ENCODE measurements at regions not wholly inside any gene's neighbourhood (a gene's known extent, or its start where the extent isn't known, plus 50 kb on each side); places are given as distances from the start of the nearest gene placed in this dataset.

- no peak for DNase-seq (ENCODE audit: low read depth, low spot score)
- POLR2A ChIA-PET = interaction anchor here (0.7 to 2.8 kb wide), 8 partner anchors 23 to 165 kb away, joined by 3 to 39 read pairs (median 4); partner anchors contain the start of gene DAB2
- CTCF ChIA-PET = interaction anchor here (0.6 to 5.3 kb wide), 49 partner anchors 8 to 382 kb away, joined by 3 to 111 read pairs (median 7); partner anchors contain the start of gene DAB2
- peak; percentile 44 for TF ChIP-seq CTCF (IDR thresholded peaks at IDR 0.05; ENCODE audit: insufficient read depth, low read length, missing control alignments)
- no peak overlapping the region for H3K4me3 ChIP-seq (ENCODE audit: low read depth, low read length)
Measured at GRCh38 chr5:39547553-39548154, 122.9 kb upstream of the DAB2 start.

GRCh38 chr5:39544941-39545340 lies 120.2 kb upstream of the DAB2 start:
- CTCF ChIA-PET = interaction anchor here (0.6 to 5.2 kb wide), 13 partner anchors 26 to 328 kb away, joined by 3 to 54 read pairs (median 4); partner anchors contain the start of gene DAB2
- POLR2A ChIA-PET = interaction anchor here (1.0 to 1.4 kb wide), 2 partner anchors 120 to 125 kb away, joined by 5 to 8 read pairs; partner anchors contain the start of gene DAB2
- TF ChIP-seq CTCF (IDR thresholded peaks at IDR 0.05; ENCODE audit: insufficient read depth, low read length, missing control alignments) = no peak

GRCh38 chr5:39543335-39543734 lies 118.6 kb upstream of the DAB2 start:
- DNase-seq (ENCODE audit: low read depth, low spot score) = no peak
- ChIA-PET CTCF (interaction anchor here (0.9 to 5.2 kb wide), 12 partner anchors 9 to 167 kb away, joined by 3 to 54 read pairs (median 4); partner anchors contain the start of gene DAB2), POLR2A (interaction anchor here (0.9 to 2.5 kb wide), 5 partner anchors 16 to 144 kb away, joined by 3 to 37 read pairs (median 6); partner anchors contain the start of gene DAB2)
- TF ChIP-seq CTCF (IDR thresholded peaks at IDR 0.05; ENCODE audit: insufficient read depth, low read length, missing control alignments) = no peak
- no peak overlapping the region for H3K4me3 ChIP-seq (ENCODE audit: low read depth, low read length)

More at GRCh38 chr5:39544941-39545340, 120.2 kb upstream of the DAB2 start:
- no peak for DNase-seq (ENCODE audit: low read depth, low spot score)
- H3K4me3 ChIP-seq (ENCODE audit: low read depth, low read length) = no peak overlapping the region

- POLR2A ChIA-PET = interaction anchor here (0.9 to 2.5 kb wide), 6 partner anchors 16 to 143 kb away, joined by 3 to 37 read pairs (median 5); partner anchors contain the start of gene DAB2
- TF ChIP-seq CTCF (IDR thresholded peaks at IDR 0.05; ENCODE audit: insufficient read depth, low read length, missing control alignments) = no peak
- no peak for DNase-seq (ENCODE audit: low read depth, low spot score)
- CTCF ChIA-PET = interaction anchor here (0.8 to 5.2 kb wide), 14 partner anchors 9 to 700 kb away, joined by 3 to 54 read pairs (median 4); partner anchors contain the start of gene DAB2
- no peak overlapping the region for H3K4me3 ChIP-seq (ENCODE audit: low read depth, low read length)
Measured at GRCh38 chr5:39542511-39543285, 117.9 kb upstream of the DAB2 start.

GRCh38 chr5:39541920-39542319 lies 117.1 kb upstream of the DAB2 start:
- CTCF ChIA-PET = interaction anchor here (0.9 to 5.2 kb wide), 6 partner anchors 8 to 700 kb away, joined by 3 to 54 read pairs (median 4); partner anchors contain the start of gene DAB2
- no peak for TF ChIP-seq CTCF (IDR thresholded peaks at IDR 0.05; ENCODE audit: insufficient read depth, low read length, missing control alignments)
- no peak for DNase-seq (ENCODE audit: low read depth, low spot score)
- POLR2A ChIA-PET = interaction anchor here (2.5 kb wide), 1 partner anchor 118 kb away, joined by 37 read pairs; the partner anchor contains the start of gene DAB2
- H3K4me3 ChIP-seq (ENCODE audit: low read depth, low read length) = no peak overlapping the region
